GM21526 (cell line): ENCODE measurements at regions not wholly inside any gene's neighbourhood (a gene's known extent, or its start where the extent isn't known, plus 50 kb on each side); places are given as distances from the start of the nearest gene placed in this dataset.
"Not testable (repeated sequence)": the region's sequence is repeated elsewhere in the genome, so short reads cannot be mapped to it uniquely, and the experiment has no call there.

Experiments
- ATAC-seq: cut with Tn5 transposase; IDR thresholded peaks from one replicate; pipeline ENCODE4 v1.9.1; 2021; ENCODE audit warnings: moderate library complexity; ENCODE audit not compliant: unreplicated experiment, low FRiP score

- ATAC-seq = no peak
These were observed 172.4 kb downstream of the ABCA8 start for GRCh38 chr17:68782789-68783188.

GRCh38 chr17:68780596-68780995 lies 174.6 kb downstream of the ABCA8 start:
- ATAC-seq = no peak

GRCh38 chr17:68778726-68779125 lies 176.5 kb downstream of the ABCA8 start:
- no peak for ATAC-seq

DNA sequence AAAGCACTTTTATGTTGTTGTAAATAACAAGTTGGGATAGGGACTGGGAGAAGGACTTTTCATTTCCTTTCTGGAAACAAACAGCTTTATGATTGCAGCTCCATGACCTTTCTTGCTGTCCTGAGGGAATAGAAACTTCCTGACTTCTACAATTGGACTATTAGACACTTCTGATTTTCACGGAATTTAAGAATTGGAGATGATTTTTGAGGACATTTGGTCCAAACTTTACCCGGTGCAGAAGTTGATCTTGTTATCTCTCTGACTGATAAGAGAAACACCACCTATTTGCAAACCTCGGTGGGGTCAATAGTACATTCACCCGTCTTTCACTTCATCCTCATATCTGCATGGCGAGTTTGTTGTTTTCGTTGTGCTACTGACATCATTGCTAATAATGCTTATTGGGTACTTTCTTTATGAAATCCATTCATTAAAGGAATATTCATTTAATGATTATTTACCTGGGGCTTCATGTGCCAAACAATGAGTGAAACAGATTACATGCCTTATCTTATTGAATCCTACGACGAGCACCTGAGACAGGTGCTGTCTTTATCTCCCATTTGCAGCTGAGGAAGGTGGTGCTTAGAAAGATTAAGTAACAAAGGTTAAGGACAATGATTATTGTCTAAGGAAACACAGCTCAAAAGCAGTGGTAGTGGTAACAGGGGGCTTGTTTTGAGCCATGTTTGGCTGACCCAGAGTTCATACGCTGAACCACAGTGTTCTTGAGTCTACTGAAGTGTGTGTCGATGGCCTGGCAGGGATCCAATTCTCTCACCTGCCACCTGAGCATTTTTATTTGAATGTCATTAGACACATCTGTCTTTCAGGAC lies 176.9 kb upstream of the FAM20A start:
- ATAC-seq = no peak

DNA sequence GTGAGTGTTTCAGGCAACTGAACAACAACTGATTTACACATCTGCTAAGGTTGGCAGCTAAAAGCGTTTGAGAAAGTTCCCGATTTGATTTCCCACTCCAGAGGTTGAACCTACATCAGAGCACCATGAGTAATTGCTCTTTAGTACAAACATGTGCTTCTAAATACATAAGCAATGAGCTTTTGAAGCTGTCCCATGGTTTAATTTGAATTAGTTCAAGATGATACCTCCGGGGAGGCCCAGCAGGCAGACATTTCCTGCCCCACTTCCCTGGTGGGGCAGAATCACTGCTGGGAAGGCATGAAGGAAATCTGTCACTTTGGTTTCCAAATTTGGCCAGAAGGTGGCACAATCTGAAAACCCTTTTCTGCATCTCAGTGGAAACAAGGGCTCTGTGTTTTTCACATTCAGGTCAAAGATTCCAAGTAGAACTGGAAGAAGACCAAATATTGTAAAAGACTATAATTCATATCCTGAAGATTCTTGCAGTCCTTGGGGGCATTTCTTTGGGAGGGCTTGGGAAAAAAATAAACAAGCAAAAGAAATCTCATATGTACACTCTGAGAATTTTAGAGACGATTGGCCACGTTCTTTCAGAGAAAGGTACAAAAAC lies 176.2 kb upstream of the FAM20A start:
- peak; percentile 57 for ATAC-seq

GRCh38 chr17:68776451-68776850 lies 175.3 kb upstream of the FAM20A start:
- no peak for ATAC-seq

DNA sequence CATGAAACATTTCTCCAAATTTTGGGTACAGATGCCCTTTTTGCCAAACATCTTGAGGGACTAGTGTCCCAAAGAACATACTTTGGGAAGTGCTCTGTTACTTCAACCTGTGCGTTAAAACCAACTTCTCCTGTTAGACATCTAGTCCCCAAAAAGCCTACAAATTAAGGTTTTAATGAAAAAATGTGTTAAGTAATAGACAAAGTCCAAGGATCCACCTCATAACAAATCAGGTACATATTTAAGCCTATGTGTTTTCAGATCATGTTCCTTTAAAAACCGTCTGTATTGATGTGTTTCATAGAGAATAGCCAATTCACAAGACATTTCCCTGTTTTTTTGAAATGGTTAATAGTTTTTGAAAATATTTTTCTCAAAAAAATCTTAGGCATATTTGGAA lies 174.8 kb upstream of the FAM20A start:
- ATAC-seq = no peak

DNA sequence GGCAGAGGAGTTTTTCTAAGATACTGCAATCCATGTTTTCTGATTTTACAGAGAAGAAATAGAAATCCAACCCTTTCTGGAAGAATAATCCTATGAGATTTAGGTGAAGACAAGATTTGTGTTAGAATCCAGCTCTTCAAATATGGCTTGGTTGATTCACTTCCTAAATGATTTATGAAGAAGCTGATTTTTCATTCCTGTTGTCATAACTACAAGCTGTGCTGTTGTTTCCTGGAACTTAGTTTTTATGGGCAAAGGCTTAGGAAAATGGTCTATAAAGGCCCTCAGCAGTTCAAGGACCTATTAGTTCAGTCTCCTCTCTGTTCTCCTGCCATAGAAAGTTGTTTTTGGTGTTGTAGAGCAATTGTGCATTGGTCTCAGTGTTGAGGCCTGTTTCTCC lies 174.2 kb upstream of the FAM20A start:
- no peak for ATAC-seq

GRCh38 chr17:68771867-68772515 lies 170.8 kb upstream of the FAM20A start:
- peak; percentile 54 for ATAC-seq

DNA sequence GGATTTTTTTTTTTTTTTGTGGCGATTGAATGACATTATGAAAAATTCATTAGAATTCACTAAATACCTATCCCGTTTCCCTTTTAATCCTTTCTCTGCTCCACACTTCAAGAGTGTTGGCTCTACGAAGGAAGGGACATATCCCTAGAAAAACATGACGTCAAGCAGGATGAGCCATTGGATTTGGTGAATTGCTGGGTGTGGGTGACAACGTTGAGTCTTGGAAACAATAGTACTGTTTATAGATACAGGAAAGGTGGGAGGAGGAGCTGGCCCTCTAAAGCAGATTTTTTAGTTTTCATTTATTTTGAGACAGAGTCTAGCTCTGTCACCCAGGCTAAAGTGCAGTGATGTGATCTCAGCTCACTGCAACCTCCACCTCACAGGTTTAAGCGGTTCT lies 167.6 kb upstream of the FAM20A start:
- no peak for ATAC-seq

GRCh38 chr17:68766640-68767039 lies 165.5 kb upstream of the FAM20A start:
- ATAC-seq = no peak

DNA sequence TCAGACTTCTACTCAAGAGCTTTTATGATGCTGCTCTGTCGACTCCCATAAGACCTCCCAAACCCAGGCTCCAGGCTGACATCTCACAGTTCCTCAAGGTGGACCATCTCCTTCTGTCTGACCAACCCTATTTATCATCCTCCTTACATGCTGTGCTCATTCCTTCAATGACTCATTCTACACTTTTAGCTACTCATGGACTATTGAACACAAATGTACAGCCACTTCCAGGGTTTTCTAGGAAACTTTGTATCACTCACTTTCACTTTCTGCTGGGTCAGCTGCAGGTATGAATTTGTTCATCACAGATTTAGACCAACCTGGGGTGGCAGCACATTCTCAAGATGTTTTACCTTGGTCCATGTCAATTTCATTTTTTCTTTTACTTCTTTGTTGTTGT lies 162.4 kb upstream of the FAM20A start:
- ATAC-seq = no peak

- no peak for ATAC-seq
These were observed 161.7 kb upstream of the FAM20A start for GRCh38 chr17:68762911-68763310.

GRCh38 chr17:68760141-68760475 lies 158.9 kb upstream of the FAM20A start:
- ATAC-seq = no peak

DNA sequence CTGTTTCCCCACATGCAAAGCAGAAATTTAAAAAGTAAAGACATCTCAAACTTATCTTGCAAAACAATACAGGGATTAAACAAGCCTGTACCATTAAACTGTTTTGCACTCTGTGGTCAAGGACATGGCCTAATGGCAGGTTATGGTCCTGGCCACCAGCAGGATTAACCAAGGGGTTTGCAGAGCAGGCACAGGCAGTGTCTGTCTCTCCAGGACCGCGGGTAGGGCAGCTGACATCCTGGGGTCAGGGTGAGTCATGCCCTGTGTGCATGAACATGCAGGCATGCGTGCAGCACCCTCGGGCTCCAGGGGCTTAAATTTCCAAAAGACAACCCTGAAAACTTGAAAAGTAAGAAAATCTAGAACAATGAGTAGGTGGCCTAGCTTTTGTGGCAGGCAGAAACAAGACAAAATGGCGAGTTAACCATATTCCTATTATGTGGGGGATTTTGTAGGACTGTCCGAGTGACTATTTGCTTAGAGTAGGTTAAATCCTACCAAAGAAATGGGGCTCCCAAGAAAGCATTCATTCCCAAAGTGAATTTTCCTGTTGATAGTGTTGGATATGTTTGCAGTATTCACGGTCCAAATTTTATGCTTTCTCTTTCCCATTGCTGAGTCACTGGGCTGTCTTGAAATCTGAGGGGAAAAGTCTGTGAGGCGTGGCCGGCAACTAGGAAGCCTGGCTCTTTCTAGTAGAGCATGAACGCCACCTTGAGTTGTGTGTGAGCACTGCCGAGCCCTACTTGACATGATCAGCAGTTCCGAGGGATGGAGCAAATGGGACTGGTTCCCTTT lies 158.4 kb upstream of the FAM20A start:
- peak; percentile 89 for ATAC-seq

DNA sequence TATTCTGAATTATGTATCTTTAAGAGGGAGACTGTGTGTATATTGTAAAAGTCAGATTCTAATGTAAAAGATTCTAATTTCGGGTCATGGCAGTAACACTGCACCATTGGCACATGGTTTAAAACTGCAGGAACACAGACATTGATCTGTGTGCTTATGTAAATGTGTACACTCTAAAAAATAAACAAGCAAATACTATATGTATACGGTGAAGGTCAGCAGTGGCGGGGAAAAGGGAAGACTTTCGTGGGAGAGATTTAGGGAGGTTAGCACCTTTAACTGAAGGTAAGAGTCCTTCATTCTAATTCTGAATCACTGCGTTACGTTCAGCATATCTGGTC lies 157.8 kb upstream of the FAM20A start:
- no peak for ATAC-seq

DNA sequence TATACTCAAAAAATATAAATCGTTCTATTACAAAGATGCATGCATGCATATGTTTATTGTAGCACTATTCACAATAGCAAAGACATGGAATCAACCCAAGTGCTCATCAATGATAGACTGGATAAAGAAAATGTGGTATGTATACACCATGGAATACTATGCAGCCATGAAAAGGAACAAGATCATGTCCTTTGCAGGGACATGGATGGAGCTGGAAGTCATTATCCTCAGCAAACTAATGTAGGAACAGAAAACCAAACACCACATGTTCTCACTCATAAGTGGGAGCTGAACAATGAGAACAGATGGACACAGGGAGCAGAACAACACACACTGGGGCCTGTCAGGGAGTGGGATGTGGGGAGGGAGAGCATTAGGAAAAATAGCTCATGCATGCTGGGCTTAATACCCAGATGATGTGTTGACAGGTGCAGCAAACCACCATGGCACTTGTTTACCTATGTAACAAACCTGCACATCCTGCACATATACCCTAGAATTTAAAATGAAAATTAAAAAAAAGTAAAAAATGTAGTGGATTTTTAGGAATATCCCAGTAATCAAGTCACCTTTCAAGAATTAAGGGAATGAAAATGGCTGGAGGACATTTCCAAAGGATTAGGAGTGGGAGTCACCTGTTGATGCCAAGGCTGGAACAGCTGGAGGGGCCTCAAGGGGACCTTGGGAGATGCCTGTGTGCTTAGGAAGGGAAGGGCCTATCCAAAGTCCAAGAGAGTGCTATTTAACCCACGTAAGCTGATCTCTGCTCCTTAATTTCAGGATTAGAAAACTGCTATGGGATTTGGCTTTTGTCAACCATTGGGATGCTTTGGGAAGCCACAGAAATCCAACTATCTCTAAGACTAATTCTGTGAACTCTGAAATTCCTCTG lies 156.9 kb upstream of the FAM20A start:
- not testable (repeated sequence) for ATAC-seq

DNA sequence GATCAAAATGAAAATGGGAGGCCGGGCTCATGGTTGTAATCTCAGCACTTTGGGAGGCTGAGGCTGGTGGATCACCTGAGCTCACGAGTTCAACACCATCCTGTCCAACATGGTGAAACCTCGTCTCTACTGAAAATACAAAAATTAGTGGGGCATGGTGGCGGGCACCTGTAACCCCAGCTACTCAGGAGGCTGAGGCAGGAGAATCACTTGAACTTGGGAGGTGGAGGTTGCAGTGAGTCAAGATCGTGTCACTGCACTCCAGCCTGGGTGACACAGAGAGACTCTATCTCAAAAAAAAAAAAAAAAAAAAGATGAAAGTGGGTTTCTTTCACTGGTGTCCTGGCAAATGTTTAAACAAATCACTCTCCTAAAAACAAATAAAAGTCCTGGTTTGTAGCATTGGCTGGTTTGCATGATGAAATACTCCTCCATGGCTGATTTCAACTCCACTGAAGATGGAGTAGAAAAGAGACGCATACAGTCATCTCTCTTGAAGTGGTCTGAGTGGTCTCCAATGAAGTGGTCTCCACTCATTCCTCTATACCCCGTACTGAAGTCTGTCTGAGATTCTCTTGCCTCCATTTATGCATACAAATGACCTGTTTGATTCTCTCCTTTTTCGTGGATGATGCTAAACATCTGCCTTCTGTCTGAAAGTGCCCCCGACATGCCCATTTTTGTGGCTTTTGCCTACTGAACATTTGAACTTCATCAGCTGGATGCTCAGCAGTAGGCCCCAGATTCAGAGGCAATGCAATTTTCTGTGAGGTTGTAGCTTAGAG lies 153.0 kb upstream of the FAM20A start:
- ATAC-seq = no peak

- ATAC-seq = no peak
These were observed 149.0 kb upstream of the FAM20A start for GRCh38 chr17:68750208-68750562.
